Panc1 (cell line): ENCODE measurements at regions not wholly inside any gene's neighbourhood (a gene's known extent, or its start where the extent isn't known, plus 50 kb on each side); places are given as distances from the start of the nearest gene placed in this dataset.

Experiments
- ATAC-seq: fragments of 200-7000 bp; cut with Tn5 transposase; 2 replicates; pipeline ENCODE4 v1.9.1; 2020; ENCODE audit warnings: mild to moderate bottlenecking, moderate library complexity
- BruUV-seq: library from RNA; stranded (reverse); fragments of 400-500 nt; replicated peaks from 2 replicates; lab custom pipeline; 2021; lab: Mats Ljungman, UMichigan
- CTCF ChIA-PET: fragments of 300-600 bp; sonication (Branson Sonifier 250); formaldehyde crosslinking; loops from one replicate; lab custom pipeline; 2022; ENCODE audit warnings: antibody characterized with exemption; lab: Charles Lee
- POLR2A ChIA-PET: fragments of 300-600 bp; sonication (Branson Sonifier 250); formaldehyde crosslinking; loops from one replicate; lab custom pipeline; 2022; ENCODE audit warnings: antibody characterized with exemption; lab: Charles Lee
- DNase-seq: peaks from one replicate; pipeline ENCODE4 v3.0.0-alpha.2; 2010; ENCODE audit warnings: low read depth, low spot score
- H3K27ac ChIP-seq: 2 replicates; pipeline ENCODE4 v1.5.1; 2011; ENCODE audit warnings: mild to moderate bottlenecking, low read length, inconsistent platforms
- H3K27me3 ChIP-seq: fragments of 200-500 bp; sonication (Bioruptor generic); 2 replicates; pipeline ENCODE4 v1.6.0; 2014; ENCODE audit warnings: low read length, inconsistent platforms; ENCODE audit not compliant: control insufficient read depth, insufficient read depth
- H3K36me3 ChIP-seq: fragments of 200-500 bp; sonication (Bioruptor generic); 2 replicates; pipeline ENCODE4 v1.5.1; 2014; ENCODE audit warnings: inconsistent platforms, mild to moderate bottlenecking, low read length, moderate library complexity; ENCODE audit not compliant: control insufficient read depth, insufficient read depth
- H3K4me1 ChIP-seq: 2 replicates; pipeline ENCODE4 v1.5.1; 2011; ENCODE audit warnings: inconsistent platforms, mild to moderate bottlenecking, low read length, moderate library complexity; ENCODE audit not compliant: control insufficient read depth, insufficient read depth
- H3K4me3 ChIP-seq, 2 experiments: 2 replicates each; pipeline ENCODE4 v1.5.1; 2011 to 2012; ENCODE audit warnings: low read depth in 2 of 2, low read length in 2 of 2, mild to moderate bottlenecking in 2 of 2, inconsistent platforms in 1 of 2, moderate library complexity in 1 of 2
- H3K9me3 ChIP-seq: fragments of 200-500 bp; sonication (Bioruptor generic); 2 replicates; pipeline ENCODE4 v1.5.1; 2014; ENCODE audit warnings: low read depth, mild to moderate bottlenecking, inconsistent platforms, low read length, moderate library complexity; ENCODE audit not compliant: control insufficient read depth, insufficient read depth
- CTCF ChIP-seq: fragments of 450-650 bp; IDR thresholded peaks from 2 replicates; pipeline ENCODE4 v1.5.1; 2017; ENCODE audit warnings: mild to moderate bottlenecking
- POLR2AphosphoS5 ChIP-seq: IDR thresholded peaks from 2 replicates; pipeline ENCODE4 v1.6.1; 2012; ENCODE audit warnings: mild to moderate bottlenecking, low read depth, low read length, moderate library complexity
- SIN3A ChIP-seq: IDR thresholded peaks from 2 replicates; pipeline ENCODE4 v1.6.1; 2012; ENCODE audit warnings: low read depth, mild to moderate bottlenecking, low read length, moderate library complexity, borderline replicate concordance; ENCODE audit not compliant: insufficient read depth
- TCF7L2 ChIP-seq: IDR thresholded peaks from 2 replicates; pipeline ENCODE4 v1.6.1; 2011; ENCODE audit warnings: mild to moderate bottlenecking, low read depth, low read length, inconsistent platforms
- in situ Hi-C: cut with HindIII; loops from 2 replicates; pipeline ENCODE4 v1.10.0; 2016; ENCODE audit warnings: low sequenced_read_pairs, low pct_unique_long_range_greater_than_20kb
- intact Hi-C: fragments of 100-400 bp; cut with micrococcal nuclease; formaldehyde crosslinking; loops from one replicate; pipeline ENCODE4 v1.10.0; 2022; ENCODE audit not compliant: unreplicated experiment
- TF ChIP-seq, protein P1 (sequence below), 2 experiments: IDR thresholded peaks; 2 replicates each; pipeline ENCODE4 v1.6.1; 2011 to 2012; ENCODE audit warnings: low read depth in 2 of 2, control low read depth in 1 of 2, low read length in 1 of 2, mild to moderate bottlenecking in 1 of 2, moderate library complexity in 1 of 2; ENCODE audit not compliant: insufficient read depth in 1 of 2

DNA sequence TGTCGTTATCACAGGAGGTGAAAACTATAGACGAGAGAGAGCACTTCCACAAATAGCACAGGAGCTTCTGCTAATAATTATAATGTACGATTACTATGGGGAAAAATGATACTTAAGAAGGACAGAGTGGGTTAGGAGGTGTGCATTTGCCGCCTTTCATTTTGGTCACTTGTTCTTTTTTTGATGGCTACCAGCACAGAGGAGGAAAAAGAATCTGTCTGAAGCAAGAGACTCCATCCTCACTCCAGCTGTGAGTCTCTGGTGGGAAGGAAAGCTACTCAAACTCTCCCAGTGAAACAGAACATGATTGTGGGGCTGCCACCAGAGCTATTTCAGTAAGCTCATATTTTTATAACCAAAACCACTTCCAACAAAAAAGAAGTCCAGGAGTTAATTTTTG is 270.4 kb upstream of the TMEM161B start:
- Histone ChIP-seq H3K4me3 (no peak overlapping the region), H3K4me1 (no peaks in the 10 kb centered on the region), H3K36me3 (no peaks in the 10 kb centered on the region), H3K27ac (no peak overlapping the region), H3K27me3 (peaks cover 4% of the 10 kb centered on the region), H3K9me3 (no peaks in the 10 kb centered on the region)
- ChIA-PET CTCF (no interaction called here), POLR2A (no interaction called here)
- no TSS peak for BruUV-seq
- DNase-seq (no peak), ATAC-seq (no peak)
- in situ Hi-C loops (no loop called here), intact Hi-C loops (no loop called here)
- TF ChIP-seq SIN3A (no peak), CTCF (no peak), POLR2AphosphoS5 (no peak), TCF7L2 (no peak)
- TF ChIP-seq, protein P1, sequence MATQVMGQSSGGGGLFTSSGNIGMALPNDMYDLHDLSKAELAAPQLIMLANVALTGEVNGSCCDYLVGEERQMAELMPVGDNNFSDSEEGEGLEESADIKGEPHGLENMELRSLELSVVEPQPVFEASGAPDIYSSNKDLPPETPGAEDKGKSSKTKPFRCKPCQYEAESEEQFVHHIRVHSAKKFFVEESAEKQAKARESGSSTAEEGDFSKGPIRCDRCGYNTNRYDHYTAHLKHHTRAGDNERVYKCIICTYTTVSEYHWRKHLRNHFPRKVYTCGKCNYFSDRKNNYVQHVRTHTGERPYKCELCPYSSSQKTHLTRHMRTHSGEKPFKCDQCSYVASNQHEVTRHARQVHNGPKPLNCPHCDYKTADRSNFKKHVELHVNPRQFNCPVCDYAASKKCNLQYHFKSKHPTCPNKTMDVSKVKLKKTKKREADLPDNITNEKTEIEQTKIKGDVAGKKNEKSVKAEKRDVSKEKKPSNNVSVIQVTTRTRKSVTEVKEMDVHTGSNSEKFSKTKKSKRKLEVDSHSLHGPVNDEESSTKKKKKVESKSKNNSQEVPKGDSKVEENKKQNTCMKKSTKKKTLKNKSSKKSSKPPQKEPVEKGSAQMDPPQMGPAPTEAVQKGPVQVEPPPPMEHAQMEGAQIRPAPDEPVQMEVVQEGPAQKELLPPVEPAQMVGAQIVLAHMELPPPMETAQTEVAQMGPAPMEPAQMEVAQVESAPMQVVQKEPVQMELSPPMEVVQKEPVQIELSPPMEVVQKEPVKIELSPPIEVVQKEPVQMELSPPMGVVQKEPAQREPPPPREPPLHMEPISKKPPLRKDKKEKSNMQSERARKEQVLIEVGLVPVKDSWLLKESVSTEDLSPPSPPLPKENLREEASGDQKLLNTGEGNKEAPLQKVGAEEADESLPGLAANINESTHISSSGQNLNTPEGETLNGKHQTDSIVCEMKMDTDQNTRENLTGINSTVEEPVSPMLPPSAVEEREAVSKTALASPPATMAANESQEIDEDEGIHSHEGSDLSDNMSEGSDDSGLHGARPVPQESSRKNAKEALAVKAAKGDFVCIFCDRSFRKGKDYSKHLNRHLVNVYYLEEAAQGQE (IDR thresholded peaks at IDR 0.05; ENCODE audit: insufficient read depth in 1 of 2, low read depth in 2 of 2, low read length in 1 of 2) = no peak

- Histone ChIP-seq H3K36me3 (no peaks in the 10 kb centered on the region), H3K4me1 (no peaks in the 10 kb centered on the region), H3K27ac (no peak overlapping the region), H3K4me3 (no peak overlapping the region), H3K9me3 (no peaks in the 10 kb centered on the region), H3K27me3 (peaks cover 2% of the 10 kb centered on the region; the same call in 1 of the 2 replicates)
- CTCF ChIA-PET = no interaction called here
- no peak for ATAC-seq
- intact Hi-C loops (no loop called here), in situ Hi-C loops (no loop called here)
- POLR2A ChIA-PET = no interaction called here
- TF ChIP-seq SIN3A (no peak), POLR2AphosphoS5 (no peak), TCF7L2 (no peak), CTCF (no peak)
- TF ChIP-seq, protein P1 (IDR thresholded peaks at IDR 0.05; ENCODE audit: insufficient read depth in 1 of 2, low read depth in 2 of 2, low read length in 1 of 2) = no peak
- no TSS peak for BruUV-seq
- DNase-seq = no peak
Observed at GRCh38 chr5:88536146-88536545, 267.5 kb upstream of the TMEM161B start.
